Keratinocyte (primary cell): ENCODE measurements at regions not wholly inside any gene's neighbourhood (a gene's known extent, or its start where the extent isn't known, plus 50 kb on each side); places are given as distances from the start of the nearest gene placed in this dataset.

ENCODE experiments used
- EZH2 ChIP-seq: IDR thresholded peaks from one replicate; pipeline ENCODE4 v1.6.1; 2012; ENCODE audit warnings: inconsistent platforms, mild to moderate bottlenecking, low read length, moderate library complexity
- TF ChIP-seq, protein P1 (sequence below), 3 experiments: IDR thresholded peaks in 1 of 3; conservative IDR thresholded peaks in 1 of 3; optimal IDR thresholded peaks in 1 of 3; 2 replicates in 2 of 3; 3 replicates in 1 of 3; pipeline versions ENCODE3 to v1.5.1; 2011; ENCODE audit warnings: low read length in 3 of 3, mild to moderate bottlenecking in 3 of 3, moderate library complexity in 2 of 3, control low read depth in 1 of 3, inconsistent platforms in 1 of 3; ENCODE audit not compliant: insufficient read depth in 2 of 3; ENCODE audit errors: extremely low read depth in 1 of 3

DNA sequence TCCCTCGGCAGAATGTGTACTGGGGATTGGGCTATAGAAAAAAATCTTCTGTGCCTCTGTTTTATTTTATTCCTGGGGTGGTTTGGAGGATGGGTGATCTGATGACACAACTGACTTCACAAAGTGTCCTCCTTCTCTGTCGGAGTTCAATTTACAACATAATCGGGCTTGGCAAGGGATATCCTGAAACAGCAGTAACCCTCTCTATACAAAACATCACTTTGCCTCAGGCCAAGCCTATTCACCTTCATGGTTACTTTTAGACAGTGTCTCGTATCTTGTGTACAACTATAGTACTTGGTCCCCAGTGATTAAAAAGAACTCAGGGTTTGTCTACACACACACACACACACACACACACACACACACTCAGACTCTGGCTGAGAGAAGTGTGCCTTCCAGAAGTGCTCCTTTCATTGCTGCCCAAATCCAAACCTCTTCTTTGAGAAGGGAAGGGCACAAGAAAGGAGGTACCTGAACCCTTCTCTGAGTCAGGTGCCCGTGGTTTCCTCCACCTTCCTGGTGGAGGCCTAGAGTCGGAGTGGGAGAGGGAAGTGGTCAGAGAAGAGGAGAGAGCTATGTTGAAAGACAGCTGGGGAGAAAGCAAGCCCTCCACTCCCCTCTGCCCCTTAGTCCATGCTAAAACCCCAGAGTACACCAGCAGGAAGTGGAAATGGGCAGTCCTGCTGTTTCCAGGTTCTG is 62.4 kb upstream of the POU2F1 start:
- TF ChIP-seq, protein P1, sequence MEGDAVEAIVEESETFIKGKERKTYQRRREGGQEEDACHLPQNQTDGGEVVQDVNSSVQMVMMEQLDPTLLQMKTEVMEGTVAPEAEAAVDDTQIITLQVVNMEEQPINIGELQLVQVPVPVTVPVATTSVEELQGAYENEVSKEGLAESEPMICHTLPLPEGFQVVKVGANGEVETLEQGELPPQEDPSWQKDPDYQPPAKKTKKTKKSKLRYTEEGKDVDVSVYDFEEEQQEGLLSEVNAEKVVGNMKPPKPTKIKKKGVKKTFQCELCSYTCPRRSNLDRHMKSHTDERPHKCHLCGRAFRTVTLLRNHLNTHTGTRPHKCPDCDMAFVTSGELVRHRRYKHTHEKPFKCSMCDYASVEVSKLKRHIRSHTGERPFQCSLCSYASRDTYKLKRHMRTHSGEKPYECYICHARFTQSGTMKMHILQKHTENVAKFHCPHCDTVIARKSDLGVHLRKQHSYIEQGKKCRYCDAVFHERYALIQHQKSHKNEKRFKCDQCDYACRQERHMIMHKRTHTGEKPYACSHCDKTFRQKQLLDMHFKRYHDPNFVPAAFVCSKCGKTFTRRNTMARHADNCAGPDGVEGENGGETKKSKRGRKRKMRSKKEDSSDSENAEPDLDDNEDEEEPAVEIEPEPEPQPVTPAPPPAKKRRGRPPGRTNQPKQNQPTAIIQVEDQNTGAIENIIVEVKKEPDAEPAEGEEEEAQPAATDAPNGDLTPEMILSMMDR (optimal IDR thresholded peaks at IDR 0.05 in 1 of 3, IDR thresholded peaks at IDR 0.05 in 1 of 3, conservative IDR thresholded peaks at IDR 0.05 in 1 of 3; ENCODE audit: extremely low read depth in 1 of 3, insufficient read depth in 2 of 3, low read length in 3 of 3), result no peak
- TF ChIP-seq EZH2, result no peak
